Tibial nerve (tissue), 4 donors: ENCODE measurements at regions not wholly inside any gene's neighbourhood (a gene's known extent, or its start where the extent isn't known, plus 50 kb on each side); places are given as distances from the start of the nearest gene placed in this dataset.

Experiments
- CTCF ChIP-seq, 5 experiments: fragments of 200-600 bp in 3 of 5; fragments of 450-650 bp in 2 of 5; sonication (generic) in 3 of 5; IDR thresholded peaks; one replicate each; pipeline ENCODE4 v1.5.1; 2016 to 2019; ENCODE audit warnings: antibody characterized with exemption in 5 of 5, mild to moderate bottlenecking in 3 of 5, moderate library complexity in 2 of 5
- EP300 ChIP-seq, 2 donors: sonication (generic); formaldehyde crosslinking; IDR thresholded peaks; one replicate each; pipeline ENCODE4 v1.6.1; 2017; ENCODE audit warnings: antibody characterized with exemption in 2 of 2, mild to moderate bottlenecking in 1 of 2
- POLR2A ChIP-seq, 2 donors: fragments of 450-650 bp; IDR thresholded peaks; one replicate each; pipeline ENCODE4 v1.6.1; 2017; ENCODE audit warnings: antibody characterized with exemption in 2 of 2, mild to moderate bottlenecking in 2 of 2, moderate library complexity in 2 of 2

- no peak for TF ChIP-seq CTCF (IDR thresholded peaks at IDR 0.05)
- TF ChIP-seq POLR2A (IDR thresholded peaks at IDR 0.05), result no peak
- TF ChIP-seq EP300 (IDR thresholded peaks at IDR 0.05), result no peak
These were observed 69.8 kb upstream of the ESRRB start for GRCh38 chr14:76306131-76306530.
